ENCODE measurements at regions not wholly inside any gene's neighbourhood (a gene's known extent, or its start where the extent isn't known, plus 50 kb on each side); places are given as distances from the start of the nearest gene placed in this dataset.

- intact Hi-C loops (cut with micrococcal nuclease) = no loop called here
- Histone ChIP-seq H3K4me1 (no peaks in the 10 kb centered on the region), H3K9me3 (replicated peaks) (no peaks in the 10 kb centered on the region), H3K4me3 (no peak overlapping the region), H3K27me3 (ENCODE audit: low read depth) (no peaks in the 10 kb centered on the region), H3K27ac (replicated peaks) (no peak overlapping the region), H3K36me3 (no peaks in the 10 kb centered on the region)
- TF ChIP-seq CTCF (IDR thresholded peaks at IDR 0.05; ENCODE audit: borderline replicate concordance) = no peak
- DNase-seq = no peak
Measured at GRCh38 chr2:142533177-142533576, 344.3 kb upstream of the KYNU start.

GRCh38 chr2:142531377-142531776 is 346.1 kb upstream of the KYNU start:
- intact Hi-C loops (cut with micrococcal nuclease) = no loop called here
- Histone ChIP-seq H3K9me3 (replicated peaks) (no peaks in the 10 kb centered on the region), H3K27ac (replicated peaks) (no peak overlapping the region), H3K36me3 (no peaks in the 10 kb centered on the region), H3K27me3 (ENCODE audit: low read depth) (no peaks in the 10 kb centered on the region), H3K4me3 (no peak overlapping the region), H3K4me1 (no peaks in the 10 kb centered on the region)
- TF ChIP-seq CTCF (IDR thresholded peaks at IDR 0.05; ENCODE audit: borderline replicate concordance) = no peak
- no peak for DNase-seq

- intact Hi-C loops (cut with micrococcal nuclease) = no loop called here
- DNase-seq = no peak
- TF ChIP-seq CTCF (IDR thresholded peaks at IDR 0.05; ENCODE audit: borderline replicate concordance) = no peak
- Histone ChIP-seq H3K4me3 (no peak overlapping the region), H3K36me3 (no peaks in the 10 kb centered on the region), H3K4me1 (no peaks in the 10 kb centered on the region), H3K27ac (replicated peaks) (no peak overlapping the region), H3K27me3 (ENCODE audit: low read depth) (no peaks in the 10 kb centered on the region), H3K9me3 (replicated peaks) (no peaks in the 10 kb centered on the region)
Measured at GRCh38 chr2:142525720-142526119, 351.7 kb upstream of the KYNU start.

- intact Hi-C loops (cut with micrococcal nuclease) = no loop called here
Measured at GRCh38 chr2:142521492-142521891, 356.0 kb upstream of the KYNU start.

GRCh38 chr2:142515493-142515892 is 362.0 kb upstream of the KYNU start:
- Histone ChIP-seq H3K27ac (replicated peaks) (no peak overlapping the region), H3K36me3 (no peaks in the 10 kb centered on the region), H3K4me3 (no peak overlapping the region), H3K9me3 (replicated peaks) (no peaks in the 10 kb centered on the region), H3K27me3 (ENCODE audit: low read depth) (no peaks in the 10 kb centered on the region), H3K4me1 (no peaks in the 10 kb centered on the region)
- TF ChIP-seq CTCF (IDR thresholded peaks at IDR 0.05; ENCODE audit: borderline replicate concordance) = no peak
- intact Hi-C loops (cut with micrococcal nuclease) = no loop called here
- DNase-seq = no peak

More at GRCh38 chr2:142521492-142521891, 356.0 kb upstream of the KYNU start:
- no peak for TF ChIP-seq CTCF (IDR thresholded peaks at IDR 0.05; ENCODE audit: borderline replicate concordance)
- no peak overlapping the region for H3K27ac ChIP-seq (replicated peaks)
- no peak for DNase-seq
- H3K9me3 ChIP-seq (replicated peaks) = no peaks in the 10 kb centered on the region
- no peak overlapping the region for H3K4me3 ChIP-seq
- no peaks in the 10 kb centered on the region for H3K36me3 ChIP-seq
- no peaks in the 10 kb centered on the region for H3K27me3 ChIP-seq (ENCODE audit: low read depth)
- no peaks in the 10 kb centered on the region for H3K4me1 ChIP-seq

GRCh38 chr2:142509401-142509800 is 368.1 kb upstream of the KYNU start:
- no peaks in the 10 kb centered on the region for H3K4me1 ChIP-seq
- no peak for TF ChIP-seq CTCF (IDR thresholded peaks at IDR 0.05; ENCODE audit: borderline replicate concordance)
- no peaks in the 10 kb centered on the region for H3K27me3 ChIP-seq (ENCODE audit: low read depth)
- H3K27ac ChIP-seq (replicated peaks) = no peak overlapping the region
- intact Hi-C loops (cut with micrococcal nuclease) = no loop called here
- no peaks in the 10 kb centered on the region for H3K36me3 ChIP-seq
- no peak for DNase-seq
- no peak overlapping the region for H3K4me3 ChIP-seq
- H3K9me3 ChIP-seq (replicated peaks) = peaks cover 10% of the 10 kb centered on the region

Measured in left ventricle myocardium inferior (tissue), 1 donor.